Peyer's patch (tissue), 4 donors: ENCODE measurements at regions not wholly inside any gene's neighbourhood (a gene's known extent, or its start where the extent isn't known, plus 50 kb on each side); places are given as distances from the start of the nearest gene placed in this dataset.

Experiments used
- POLR2A ChIP-seq, 2 donors: fragments of 450-650 bp; IDR thresholded peaks; one replicate each; pipeline ENCODE4 v1.5.1; 2017; ENCODE audit warnings: antibody characterized with exemption in 2 of 2, mild to moderate bottlenecking in 2 of 2, moderate library complexity in 2 of 2
- TF ChIP-seq, protein P1 (sequence below), 6 experiments: fragments of 450-650 bp in 4 of 6; fragments of 200-600 bp in 2 of 6; sonication (generic) in 1 of 6; IDR thresholded peaks; one replicate each; pipeline ENCODE4 v1.5.1; 2017 to 2019; ENCODE audit warnings: antibody characterized with exemption in 6 of 6, mild to moderate bottlenecking in 3 of 6, moderate library complexity in 1 of 6

- TF ChIP-seq, protein P1, sequence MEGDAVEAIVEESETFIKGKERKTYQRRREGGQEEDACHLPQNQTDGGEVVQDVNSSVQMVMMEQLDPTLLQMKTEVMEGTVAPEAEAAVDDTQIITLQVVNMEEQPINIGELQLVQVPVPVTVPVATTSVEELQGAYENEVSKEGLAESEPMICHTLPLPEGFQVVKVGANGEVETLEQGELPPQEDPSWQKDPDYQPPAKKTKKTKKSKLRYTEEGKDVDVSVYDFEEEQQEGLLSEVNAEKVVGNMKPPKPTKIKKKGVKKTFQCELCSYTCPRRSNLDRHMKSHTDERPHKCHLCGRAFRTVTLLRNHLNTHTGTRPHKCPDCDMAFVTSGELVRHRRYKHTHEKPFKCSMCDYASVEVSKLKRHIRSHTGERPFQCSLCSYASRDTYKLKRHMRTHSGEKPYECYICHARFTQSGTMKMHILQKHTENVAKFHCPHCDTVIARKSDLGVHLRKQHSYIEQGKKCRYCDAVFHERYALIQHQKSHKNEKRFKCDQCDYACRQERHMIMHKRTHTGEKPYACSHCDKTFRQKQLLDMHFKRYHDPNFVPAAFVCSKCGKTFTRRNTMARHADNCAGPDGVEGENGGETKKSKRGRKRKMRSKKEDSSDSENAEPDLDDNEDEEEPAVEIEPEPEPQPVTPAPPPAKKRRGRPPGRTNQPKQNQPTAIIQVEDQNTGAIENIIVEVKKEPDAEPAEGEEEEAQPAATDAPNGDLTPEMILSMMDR (IDR thresholded peaks at IDR 0.05): no peak
- no peak for TF ChIP-seq POLR2A (IDR thresholded peaks at IDR 0.05)
Measured at GRCh38 chr16:35146723-35147458, 1687.5 kb downstream of the TP53TG3F start.
